CD4-positive, alpha-beta T cell treated with Interleukin-17A for 4 hours (primary cell): ENCODE measurements at regions not wholly inside any gene's neighbourhood (a gene's known extent, or its start where the extent isn't known, plus 50 kb on each side); places are given as distances from the start of the nearest gene placed in this dataset.

Experiments used
- DNase-seq: peaks from one replicate; pipeline ENCODE4 v3.0.0-alpha.2; 2020; ENCODE audit warnings: mixed read lengths

GRCh38 chr17:77735081-77735565 lies 223.4 kb upstream of the TNRC6C start:
- DNase-seq = no peak

- DNase-seq = no peak
Measured at GRCh38 chr17:77735566-77736198, 222.8 kb upstream of the TNRC6C start.

GRCh38 chr17:77736199-77736585 lies 222.3 kb upstream of the TNRC6C start:
- DNase-seq = no peak

GRCh38 chr17:77736721-77737120 lies 221.8 kb upstream of the TNRC6C start:
- no peak for DNase-seq

GRCh38 chr17:77737442-77738265 lies 220.8 kb upstream of the TNRC6C start:
- DNase-seq = no peak

- no peak for DNase-seq
Measured at GRCh38 chr17:77738751-77739531, 219.6 kb upstream of the TNRC6C start.

GRCh38 chr17:77740481-77740880 lies 218.0 kb upstream of the TNRC6C start:
- no peak for DNase-seq

- DNase-seq = peak; percentile 70
Measured at GRCh38 chr17:77741109-77741508, 217.4 kb upstream of the TNRC6C start.

GRCh38 chr17:77742579-77742978 lies 215.9 kb upstream of the TNRC6C start:
- DNase-seq = no peak

GRCh38 chr17:77744066-77744988 lies 214.2 kb upstream of the TNRC6C start:
- DNase-seq = no peak

GRCh38 chr17:77745702-77746101 lies 212.8 kb upstream of the TNRC6C start:
- no peak for DNase-seq

GRCh38 chr17:77746393-77746792 lies 212.1 kb upstream of the TNRC6C start:
- no peak for DNase-seq

GRCh38 chr17:77746896-77747554 lies 211.5 kb upstream of the TNRC6C start:
- no peak for DNase-seq

GRCh38 chr17:77748436-77748835 lies 210.1 kb upstream of the TNRC6C start:
- DNase-seq = no peak

GRCh38 chr17:77749321-77749751 lies 209.2 kb upstream of the TNRC6C start:
- no peak for DNase-seq

- no peak for DNase-seq
Measured at GRCh38 chr17:77749989-77750388, 208.5 kb upstream of the TNRC6C start.

- DNase-seq = no peak
Measured at GRCh38 chr17:77750427-77751043, 208.0 kb upstream of the TNRC6C start.

- no peak for DNase-seq
Measured at GRCh38 chr17:77753246-77753645, 205.3 kb upstream of the TNRC6C start.

- no peak for DNase-seq
Measured at GRCh38 chr17:77753691-77754245, 204.7 kb upstream of the TNRC6C start.

GRCh38 chr17:77754956-77755355 lies 203.5 kb upstream of the TNRC6C start:
- DNase-seq = no peak

- no peak for DNase-seq
Measured at GRCh38 chr17:77755410-77755963, 203.0 kb upstream of the TNRC6C start.
